ENCODE measurements at regions not wholly inside any gene's neighbourhood (a gene's known extent, or its start where the extent isn't known, plus 50 kb on each side); places are given as distances from the start of the nearest gene placed in this dataset.
"Not testable (repeated sequence)": the region's sequence is repeated elsewhere in the genome, so short reads cannot be mapped to it uniquely, and the experiment has no call there.

DNA sequence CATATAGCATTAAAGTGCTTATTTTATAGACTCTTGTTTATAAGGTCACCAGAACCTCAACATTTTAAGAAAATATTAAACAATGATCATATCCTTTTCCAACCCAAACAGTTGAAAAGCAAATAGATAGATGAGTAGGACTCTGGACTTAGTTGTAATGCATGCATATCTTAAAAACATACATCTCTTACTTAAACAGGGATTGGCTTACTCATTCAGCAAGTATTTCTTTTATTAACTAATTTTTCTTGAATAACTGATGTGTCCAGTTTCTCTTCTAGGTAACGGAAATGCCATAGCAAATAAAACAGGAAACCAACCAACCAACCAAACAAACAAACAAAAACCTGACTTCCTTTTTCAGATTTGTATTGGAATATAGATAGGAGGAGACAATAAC, 70.9 kb upstream of the NBPF4 start:
- H3K4me3 Mint-ChIP-seq = no peak overlapping the region
- H3K9me3 Mint-ChIP-seq (ENCODE audit: low read depth) = no peaks in the 10 kb centered on the region
- no peak overlapping the region for H3K27ac Mint-ChIP-seq
- POLR2A ChIA-PET = no interaction called here
- intact Hi-C loops (cut with DNase I, micrococcal nuclease) = no loop called here
- H3K36me3 Mint-ChIP-seq (ENCODE audit: low read depth) = no peaks in the 10 kb centered on the region
- H3K4me1 Mint-ChIP-seq = no peaks in the 10 kb centered on the region
- no peak for DNase-seq
- peaks cover 24% of the 10 kb centered on the region for H3K27me3 Mint-ChIP-seq
- CTCF ChIA-PET = no interaction called here
- ATAC-seq = no peak

DNA sequence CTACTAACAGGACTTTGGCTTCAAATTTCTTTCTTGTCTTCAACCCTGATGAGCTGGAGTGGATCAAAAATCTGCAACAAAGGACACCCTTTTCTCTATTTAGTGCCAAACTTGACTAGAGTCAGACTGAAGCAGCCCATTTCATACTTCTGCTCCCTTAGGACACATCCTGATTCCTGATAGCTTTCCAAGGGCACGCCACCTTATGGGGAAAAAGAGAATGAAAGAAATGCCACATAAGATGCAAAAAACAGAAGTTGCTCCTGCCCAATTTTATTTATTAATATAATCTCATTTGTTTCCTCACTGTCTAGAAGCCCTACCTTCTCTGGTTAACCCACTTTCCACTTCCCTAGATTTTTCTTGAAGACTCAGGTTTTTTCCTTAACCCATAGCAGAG, 72.7 kb upstream of the NBPF4 start:
- Mint-ChIP-seq H3K36me3 (ENCODE audit: low read depth) (no peaks in the 10 kb centered on the region), H3K9me3 (ENCODE audit: low read depth) (no peaks in the 10 kb centered on the region), H3K4me1 (no peaks in the 10 kb centered on the region), H3K27ac (no peak overlapping the region), H3K27me3 (peaks cover 24% of the 10 kb centered on the region), H3K4me3 (no peak overlapping the region)
- intact Hi-C loops (cut with DNase I, micrococcal nuclease) = no loop called here
- ChIA-PET POLR2A (no interaction called here), CTCF (no interaction called here)
- DNase-seq (no peak), ATAC-seq (no peak)

DNA sequence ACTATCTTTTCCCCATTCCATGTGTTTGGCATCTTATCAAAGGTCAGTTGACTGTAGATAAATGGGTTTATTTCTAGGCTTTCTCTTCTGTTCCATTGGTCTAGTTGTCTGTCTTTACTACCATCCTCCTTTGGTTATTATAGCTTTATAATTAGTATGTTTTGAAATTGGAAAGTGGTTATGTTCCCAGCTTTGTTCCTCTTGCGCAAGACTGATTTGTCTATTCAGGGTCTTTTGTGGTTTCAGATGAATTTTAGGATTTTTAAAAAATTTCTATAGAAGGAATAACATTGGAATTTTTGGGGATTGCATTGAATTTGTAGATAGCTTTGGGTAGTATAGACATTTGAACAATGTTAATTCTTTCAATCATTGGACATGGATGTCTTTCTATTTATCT, 77.0 kb upstream of the NBPF4 start:
- peaks cover 12% of the 10 kb centered on the region for H3K27me3 Mint-ChIP-seq
- no peaks in the 10 kb centered on the region for H3K4me1 Mint-ChIP-seq
- ATAC-seq (no peak), DNase-seq (no peak)
- CTCF ChIA-PET = no interaction called here
- no peak overlapping the region for H3K27ac Mint-ChIP-seq
- intact Hi-C loops (cut with DNase I, micrococcal nuclease) = no loop called here
- POLR2A ChIA-PET = no interaction called here
- H3K9me3 Mint-ChIP-seq (ENCODE audit: low read depth) = peaks cover 2% of the 10 kb centered on the region
- no peak overlapping the region for H3K4me3 Mint-ChIP-seq
- no peaks in the 10 kb centered on the region for H3K36me3 Mint-ChIP-seq (ENCODE audit: low read depth)

DNA sequence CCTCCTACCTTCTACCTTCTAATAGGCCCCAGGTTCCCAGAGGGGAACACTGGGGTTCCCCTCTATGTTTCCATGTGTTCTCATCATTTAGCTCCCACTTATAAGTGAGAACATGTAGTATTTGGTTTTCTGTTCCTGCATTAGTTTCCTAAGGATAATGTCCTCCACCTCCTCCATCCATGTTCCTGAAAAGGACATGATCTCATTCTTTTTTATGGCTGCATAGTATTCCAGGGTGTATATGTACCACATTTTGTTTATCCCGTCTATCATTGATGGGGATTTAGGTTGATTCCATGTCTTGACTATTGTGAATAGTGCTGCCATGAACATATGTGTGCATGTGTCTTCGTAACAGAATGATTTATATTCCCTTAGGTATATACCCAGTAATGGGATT, 81.5 kb upstream of the NBPF4 start:
- H3K4me3 Mint-ChIP-seq; DNase-seq; CTCF ChIA-PET; H3K27ac Mint-ChIP-seq; H3K4me1 Mint-ChIP-seq; ATAC-seq; intact Hi-C loops (cut with DNase I, micrococcal nuclease); POLR2A ChIA-PET; H3K9me3 Mint-ChIP-seq (ENCODE audit: low read depth); H3K36me3 Mint-ChIP-seq (ENCODE audit: low read depth): not testable (repeated sequence)
- H3K27me3 Mint-ChIP-seq = peaks cover 32% of the 10 kb centered on the region

DNA sequence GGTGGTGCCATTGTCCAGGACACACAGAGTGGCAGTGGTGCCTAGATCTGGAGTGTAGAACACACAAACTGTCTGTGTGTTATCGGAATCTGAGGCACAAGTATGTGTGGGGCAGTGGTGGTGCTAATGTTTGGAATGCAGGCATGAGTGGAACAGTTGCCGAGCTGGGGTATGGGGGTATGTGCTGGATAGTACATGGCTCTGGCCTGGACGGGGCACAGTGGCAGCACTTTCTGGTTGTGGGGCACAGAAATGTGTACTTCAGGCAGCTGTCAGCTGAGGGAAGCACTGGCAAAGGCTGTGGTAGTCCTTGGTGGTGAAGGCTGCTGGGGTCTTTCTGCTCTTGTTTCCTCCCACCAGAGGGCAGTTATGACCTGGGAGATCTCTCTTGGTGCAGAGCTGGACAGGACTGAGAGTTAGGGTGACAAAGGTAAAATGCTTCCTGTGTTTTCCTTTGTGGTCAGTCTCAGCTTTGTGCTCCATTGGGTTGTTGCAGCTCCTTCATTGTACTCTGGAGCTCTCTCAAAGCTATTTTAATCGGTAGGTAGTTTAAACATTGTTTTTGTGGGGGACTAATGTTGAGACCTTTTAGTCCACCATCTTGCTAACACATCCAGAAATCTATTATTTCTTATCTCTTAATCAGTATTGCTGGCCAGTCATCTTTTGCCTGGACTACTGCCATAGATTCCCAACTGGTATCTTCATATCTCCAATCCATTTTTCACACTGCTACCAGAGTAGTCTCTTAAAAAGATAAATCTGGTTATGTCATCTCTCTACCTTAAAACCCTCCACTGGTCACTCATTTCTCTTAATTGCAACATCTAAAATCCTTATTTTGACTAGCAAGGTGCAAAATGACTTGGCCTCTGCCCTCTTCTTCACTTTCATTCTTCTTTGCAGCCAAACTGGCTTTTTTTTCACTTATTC, 83.9 kb upstream of the NBPF4 start:
- Mint-ChIP-seq H3K36me3 (ENCODE audit: low read depth) (no peaks in the 10 kb centered on the region), H3K27me3 (peaks cover 37% of the 10 kb centered on the region), H3K27ac (no peak overlapping the region), H3K4me1 (no peaks in the 10 kb centered on the region), H3K9me3 (ENCODE audit: low read depth) (peaks cover 2% of the 10 kb centered on the region), H3K4me3 (no peak overlapping the region)
- no peak for DNase-seq
- ChIA-PET CTCF (no interaction called here), POLR2A (no interaction called here)
- ATAC-seq = no peak
- intact Hi-C loops (cut with DNase I, micrococcal nuclease) = no loop called here

DNA sequence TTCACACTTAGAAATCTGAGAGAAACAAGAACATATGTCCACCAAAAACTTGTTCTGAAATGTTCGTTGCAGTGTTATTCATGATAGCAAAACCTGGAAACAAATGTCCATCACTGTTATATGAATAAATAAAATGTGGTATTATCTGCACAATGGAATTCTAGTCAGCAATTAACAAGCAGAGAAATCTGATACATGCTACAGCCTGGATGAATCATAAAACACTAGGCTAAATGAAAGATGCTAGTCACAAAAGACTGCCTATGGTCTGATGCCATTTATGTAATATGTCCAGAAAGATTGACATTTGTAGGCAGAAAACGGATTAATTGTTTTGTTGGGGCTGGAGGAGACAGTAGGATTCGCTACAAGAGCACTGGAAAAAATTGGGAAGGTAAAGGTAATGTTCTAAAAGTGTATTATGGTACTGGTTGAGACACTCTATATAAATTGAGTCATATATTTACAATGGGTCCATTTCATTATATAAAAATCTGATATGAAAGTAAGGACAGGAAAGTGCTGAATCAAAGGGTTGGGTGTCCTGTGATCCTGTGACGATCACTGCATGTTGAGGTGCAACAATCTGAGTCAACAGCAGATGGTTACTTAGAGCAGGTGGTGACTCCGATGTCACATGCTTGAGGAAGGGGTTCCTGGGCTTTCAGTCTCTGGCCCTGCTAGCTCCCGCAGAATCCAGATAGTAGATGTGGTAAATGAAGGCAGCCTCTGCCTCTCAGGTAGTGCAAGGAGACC, 102.1 kb upstream of the NBPF4 start:
- Mint-ChIP-seq H3K4me3 (no peak overlapping the region), H3K27ac (no peak overlapping the region), H3K4me1 (no peaks in the 10 kb centered on the region), H3K36me3 (ENCODE audit: low read depth) (no peaks in the 10 kb centered on the region), H3K27me3 (peaks cover 4% of the 10 kb centered on the region), H3K9me3 (ENCODE audit: low read depth) (no peaks in the 10 kb centered on the region)
- DNase-seq (no peak), ATAC-seq (no peak)
- ChIA-PET POLR2A (no interaction called here), CTCF (no interaction called here)
- intact Hi-C loops (cut with DNase I, micrococcal nuclease) = no loop called here

DNA sequence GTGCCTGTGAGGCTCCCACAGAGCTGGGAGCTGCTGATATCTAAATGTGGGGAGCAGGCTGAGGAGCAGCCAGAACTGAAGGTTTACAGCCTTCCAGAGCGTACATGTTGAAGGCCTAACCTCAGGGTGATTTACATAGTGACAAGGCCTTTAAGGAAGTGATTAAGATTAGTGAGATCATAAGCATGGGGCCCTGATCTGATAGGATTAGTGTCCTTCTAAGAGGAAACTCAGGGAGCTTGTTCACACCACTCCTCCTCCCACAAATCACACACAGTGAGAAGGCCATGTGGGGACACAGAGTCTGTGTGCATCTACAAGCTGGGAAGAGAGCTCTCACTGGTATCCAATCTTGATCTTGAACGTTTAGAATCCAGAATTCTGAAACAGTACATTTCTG, 92.3 kb upstream of the NBPF6 start:
- Mint-ChIP-seq H3K27me3 (peaks cover 12% of the 10 kb centered on the region), H3K27ac (no peak overlapping the region), H3K4me3 (no peak overlapping the region), H3K9me3 (ENCODE audit: low read depth) (peaks cover 8% of the 10 kb centered on the region), H3K36me3 (ENCODE audit: low read depth) (no peaks in the 10 kb centered on the region), H3K4me1 (no peaks in the 10 kb centered on the region)
- no peak for ATAC-seq
- no peak for DNase-seq
- intact Hi-C loops (cut with DNase I, micrococcal nuclease) = no loop called here
- ChIA-PET POLR2A (no interaction called here), CTCF (interaction anchor here (1.0 kb wide), 1 partner anchor 153 kb away, joined by 4 read pairs; no protein-coding TSS in a partner anchor)

DNA sequence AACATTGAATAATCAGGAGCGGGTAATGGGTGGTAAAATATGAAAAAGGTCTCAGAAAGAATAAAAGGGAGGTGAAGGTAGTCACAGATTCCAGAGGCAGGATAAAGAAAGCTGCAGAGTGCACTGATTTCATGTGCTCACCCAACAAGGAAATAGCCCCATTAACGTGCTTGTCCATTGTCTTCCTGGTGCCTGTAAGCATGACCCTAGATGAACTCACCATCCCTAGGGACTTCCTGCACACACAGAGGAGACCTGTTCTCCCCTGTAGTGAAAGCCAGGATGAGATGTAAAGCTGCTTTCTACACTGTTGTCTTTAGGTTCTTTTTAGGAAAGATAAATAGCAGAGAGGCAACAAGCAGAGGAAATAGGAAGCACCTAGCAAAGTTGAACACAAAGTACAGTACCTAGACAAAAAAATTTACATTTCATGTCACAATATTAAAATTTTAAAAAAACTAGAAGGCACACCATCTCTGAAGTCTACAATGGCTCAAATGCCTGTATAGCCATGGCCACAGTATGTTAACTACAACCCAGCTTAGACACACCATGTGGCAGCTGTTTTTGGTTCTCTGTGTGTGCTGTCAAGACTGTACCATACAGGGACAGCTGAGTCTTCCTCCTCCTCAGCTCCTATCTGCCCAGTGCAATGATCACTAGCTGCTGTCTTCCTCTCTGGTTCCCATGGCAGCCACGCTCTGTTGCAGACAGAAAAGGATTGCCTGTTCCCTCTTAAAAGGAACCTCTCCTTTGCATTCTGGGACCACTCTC, 69.9 kb upstream of the NBPF6 start:
- H3K27ac Mint-ChIP-seq; H3K36me3 Mint-ChIP-seq (ENCODE audit: low read depth); POLR2A ChIA-PET; CTCF ChIA-PET; ATAC-seq; DNase-seq; H3K4me3 Mint-ChIP-seq; H3K27me3 Mint-ChIP-seq; H3K9me3 Mint-ChIP-seq (ENCODE audit: low read depth); H3K4me1 Mint-ChIP-seq; intact Hi-C loops (cut with DNase I, micrococcal nuclease): not testable (repeated sequence)
